Stimulated activated naive B cell treated with anti-CD40 and anti-IgM and Interleukin-4, amounts not matched to agents 10 μg/mL and 1 μg/mL and 100 μg/mL, for 72 hours (primary cell): ENCODE measurements at regions not wholly inside any gene's neighbourhood (a gene's known extent, or its start where the extent isn't known, plus 50 kb on each side); places are given as distances from the start of the nearest gene placed in this dataset.

Source experiments
- ATAC-seq, 2 donors: fragments of 150-1000 bp; cut with Tn5 transposase; replicated peaks; 2 replicates each; pipeline ENCODE4 v1.10.0; 2021; ENCODE audit warnings: moderate library complexity in 1 of 2
- DNase-seq: peaks from one replicate; pipeline ENCODE4 v3.0.0; 2021
- H3K27ac Mint-ChIP-seq: one replicate; pipeline ENCODE4 v1.8.0; 2022; ENCODE audit warnings: mild to moderate bottlenecking, mixed read lengths
- H3K27me3 Mint-ChIP-seq, 2 donors: one replicate each; pipeline ENCODE4 v1.8.0; 2022; ENCODE audit warnings: mixed read lengths in 2 of 2
- H3K36me3 Mint-ChIP-seq, 2 donors: one replicate each; pipeline ENCODE4 v1.8.0; 2022; ENCODE audit warnings: mixed read lengths in 2 of 2, mild to moderate bottlenecking in 1 of 2
- H3K4me1 Mint-ChIP-seq, 2 donors: one replicate each; pipeline ENCODE4 v1.8.0; 2022; ENCODE audit warnings: mixed read lengths in 2 of 2, mild to moderate bottlenecking in 1 of 2
- H3K4me3 Mint-ChIP-seq, 2 donors: one replicate each; pipeline ENCODE4 v1.8.0; 2022; ENCODE audit warnings: mild to moderate bottlenecking in 2 of 2, mixed read lengths in 2 of 2, moderate library complexity in 1 of 2
- H3K9me3 Mint-ChIP-seq, 2 donors: one replicate each; pipeline ENCODE4 v1.8.0; 2022; ENCODE audit warnings: mixed read lengths in 2 of 2, mild to moderate bottlenecking in 1 of 2

DNA sequence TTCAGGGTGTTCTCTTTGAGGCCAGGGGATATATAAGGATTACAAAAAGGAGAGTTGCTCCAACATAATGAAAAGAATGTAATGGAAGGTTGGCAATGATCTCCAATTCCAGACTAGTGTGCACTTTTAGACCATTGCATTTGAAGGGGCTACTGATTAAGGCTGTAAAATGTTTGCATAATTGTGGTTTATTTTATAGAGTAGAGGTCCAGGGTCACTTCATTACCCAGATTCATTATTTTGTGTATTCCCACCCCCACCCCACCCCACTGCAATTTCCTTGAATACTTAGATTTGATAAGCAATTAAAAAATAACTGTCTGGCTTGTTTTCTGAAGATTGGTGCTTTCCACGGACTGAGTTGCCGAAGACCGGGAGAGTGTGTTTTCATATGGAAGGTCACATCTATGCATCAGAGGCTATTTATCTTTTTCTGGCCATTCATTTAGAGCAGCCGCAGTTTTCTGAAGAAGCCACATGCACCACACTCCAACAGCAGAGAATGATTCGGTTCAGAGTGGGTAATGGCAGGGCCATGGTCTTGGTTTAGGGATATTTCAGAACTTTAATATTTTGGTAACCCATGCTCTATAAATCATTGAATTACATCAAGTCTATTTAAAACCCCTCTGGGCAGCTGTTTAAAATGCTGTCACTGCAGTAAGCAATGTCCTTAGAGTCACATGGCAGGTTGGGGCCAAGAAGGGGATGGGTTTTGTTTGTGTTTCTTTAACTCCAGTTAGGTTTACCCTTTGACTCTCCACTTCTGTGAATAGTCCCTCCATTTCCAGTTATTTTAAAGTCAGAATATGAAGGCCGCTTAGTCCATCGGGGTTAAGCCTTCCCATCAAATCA lies 94.6 kb downstream of the TMEM30B start:
- peaks cover 40 to 56% of the 10 kb centered on the region in 2 donors for H3K27me3 Mint-ChIP-seq
- H3K4me3 Mint-ChIP-seq = no peak overlapping the region
- H3K36me3 Mint-ChIP-seq = no peaks in the 10 kb centered on the region
- ATAC-seq = no peak
- no peak for DNase-seq
- no peak overlapping the region for H3K27ac Mint-ChIP-seq
- no peaks in the 10 kb centered on the region for H3K9me3 Mint-ChIP-seq
- peaks cover 6 to 9% of the 10 kb centered on the region in 2 donors for H3K4me1 Mint-ChIP-seq

DNA sequence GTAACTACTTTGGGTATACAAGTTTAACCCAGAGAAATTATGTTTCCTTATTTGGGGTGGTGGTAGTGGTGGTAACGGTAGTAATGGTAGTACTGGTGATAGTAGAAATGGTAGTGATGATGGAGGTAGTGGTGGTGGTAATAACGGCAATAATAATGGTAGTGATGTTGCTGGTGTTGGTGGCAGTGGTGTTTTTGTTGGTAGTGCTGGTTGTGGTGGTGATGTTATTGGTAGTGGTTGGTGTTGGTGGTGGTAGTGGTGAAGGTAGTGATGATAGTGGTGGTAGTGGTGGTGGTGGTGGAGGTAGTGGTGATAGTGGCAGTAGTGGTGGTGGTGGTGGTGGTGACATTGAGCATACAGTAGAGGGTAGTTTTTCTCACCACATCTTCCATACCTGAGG lies 95.6 kb downstream of the TMEM30B start:
- H3K36me3 Mint-ChIP-seq = no peaks in the 10 kb centered on the region
- no peak for DNase-seq
- peaks cover 41 to 45% of the 10 kb centered on the region in 2 donors for H3K27me3 Mint-ChIP-seq
- ATAC-seq = no peak
- H3K4me3 Mint-ChIP-seq = no peak overlapping the region
- no peaks in the 10 kb centered on the region for H3K9me3 Mint-ChIP-seq
- H3K27ac Mint-ChIP-seq = no peak overlapping the region
- peaks cover 6 to 9% of the 10 kb centered on the region in 2 donors for H3K4me1 Mint-ChIP-seq

DNA sequence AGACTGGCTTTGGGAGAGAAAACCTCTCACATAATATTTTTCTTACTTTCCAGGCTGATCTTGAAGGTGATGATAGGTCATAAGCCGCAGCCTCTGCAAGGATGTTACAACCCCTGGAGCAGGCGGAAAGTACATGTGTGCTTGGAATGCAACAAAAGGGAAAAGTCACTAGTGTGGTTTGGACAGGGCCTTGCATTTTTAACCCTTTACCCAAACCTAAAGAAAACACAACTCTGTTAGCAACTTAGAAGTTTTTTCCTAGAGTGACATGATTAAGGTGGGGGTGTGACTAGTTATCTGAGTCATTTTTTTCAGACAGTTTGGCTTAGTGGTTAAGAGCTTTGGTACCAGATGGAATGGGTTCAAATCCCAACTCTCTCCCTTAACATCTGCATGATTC lies 97.0 kb downstream of the TMEM30B start:
- H3K4me1 Mint-ChIP-seq = peaks cover under 1 to 3% of the 10 kb centered on the region in 2 donors
- ATAC-seq (no peak), DNase-seq (no peak)
- H3K27ac Mint-ChIP-seq = no peak overlapping the region
- H3K36me3 Mint-ChIP-seq = no peaks in the 10 kb centered on the region
- no peak overlapping the region for H3K4me3 Mint-ChIP-seq
- peaks cover 27 to 31% of the 10 kb centered on the region in 2 donors for H3K27me3 Mint-ChIP-seq
- H3K9me3 Mint-ChIP-seq = no peaks in the 10 kb centered on the region

GRCh38 chr14:61183196-61183885 lies 97.8 kb downstream of the TMEM30B start:
- Mint-ChIP-seq H3K9me3 (no peaks in the 10 kb centered on the region), H3K36me3 (no peaks in the 10 kb centered on the region), H3K27ac (no peak overlapping the region), H3K27me3 (peaks cover 33 to 36% of the 10 kb centered on the region in 2 donors), H3K4me3 (no peak overlapping the region), H3K4me1 (no peaks in the 10 kb centered on the region)
- no peak for DNase-seq
- no peak for ATAC-seq

GRCh38 chr14:61179796-61180398 lies 101.2 kb downstream of the TMEM30B start:
- no peaks in the 10 kb centered on the region for H3K36me3 Mint-ChIP-seq
- no peak for DNase-seq
- no peak overlapping the region for H3K4me3 Mint-ChIP-seq
- no peak overlapping the region for H3K27ac Mint-ChIP-seq
- no peak for ATAC-seq
- H3K27me3 Mint-ChIP-seq = peaks cover 20 to 32% of the 10 kb centered on the region in 2 donors
- no peaks in the 10 kb centered on the region for H3K9me3 Mint-ChIP-seq
- H3K4me1 Mint-ChIP-seq = no peaks in the 10 kb centered on the region

GRCh38 chr14:61179061-61179690 lies 102.0 kb downstream of the TMEM30B start:
- no peak for ATAC-seq
- H3K9me3 Mint-ChIP-seq = no peaks in the 10 kb centered on the region
- H3K36me3 Mint-ChIP-seq = no peaks in the 10 kb centered on the region
- no peaks in the 10 kb centered on the region for H3K4me1 Mint-ChIP-seq
- peaks cover 20 to 26% of the 10 kb centered on the region in 2 donors for H3K27me3 Mint-ChIP-seq
- H3K27ac Mint-ChIP-seq = no peak overlapping the region
- no peak for DNase-seq
- no peak overlapping the region for H3K4me3 Mint-ChIP-seq

GRCh38 chr14:61178226-61179060 lies 102.7 kb downstream of the TMEM30B start:
- Mint-ChIP-seq H3K27ac (no peak overlapping the region), H3K27me3 (peaks cover 19 to 23% of the 10 kb centered on the region in 2 donors)
- ATAC-seq = no peak

GRCh38 chr14:61177279-61178225 lies 103.6 kb downstream of the TMEM30B start:
- ATAC-seq = no peak
- peaks cover 14 to 19% of the 10 kb centered on the region in 2 donors for H3K27me3 Mint-ChIP-seq
- DNase-seq = no peak
- H3K4me1 Mint-ChIP-seq = no peaks in the 10 kb centered on the region
- H3K9me3 Mint-ChIP-seq = peaks cover 4 to 8% of the 10 kb centered on the region in 2 donors
- no peak overlapping the region for H3K27ac Mint-ChIP-seq
- H3K36me3 Mint-ChIP-seq = no peaks in the 10 kb centered on the region
- no peak overlapping the region for H3K4me3 Mint-ChIP-seq

More at GRCh38 chr14:61178226-61179060, 102.7 kb downstream of the TMEM30B start:
- H3K4me3 Mint-ChIP-seq = no peak overlapping the region
- H3K4me1 Mint-ChIP-seq = no peaks in the 10 kb centered on the region
- no peaks in the 10 kb centered on the region for H3K36me3 Mint-ChIP-seq
- no peak for DNase-seq
- H3K9me3 Mint-ChIP-seq = no peaks in the 10 kb centered on the region

DNA sequence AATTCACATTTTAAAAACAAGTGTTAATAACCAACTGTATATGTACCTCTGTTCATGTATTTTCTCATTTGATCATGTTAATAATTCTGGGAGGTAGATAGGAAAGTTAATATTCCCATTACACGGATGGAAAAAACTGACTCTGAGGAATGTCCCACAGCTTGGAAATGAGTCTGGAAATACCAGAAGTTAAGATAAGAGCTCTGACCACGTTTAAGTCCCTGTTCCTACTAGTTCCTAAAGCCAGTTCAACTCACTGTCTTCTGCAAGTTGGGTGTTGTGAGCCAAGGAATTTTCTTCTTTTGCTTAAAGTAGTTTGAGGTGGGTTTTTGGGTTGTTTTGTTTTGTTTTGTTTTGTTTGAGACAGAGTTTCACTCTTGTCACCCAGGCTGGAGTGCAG lies 104.5 kb downstream of the TMEM30B start:
- no peak for DNase-seq
- Mint-ChIP-seq H3K27me3 (peaks cover 14 to 19% of the 10 kb centered on the region in 2 donors), H3K27ac (no peak overlapping the region), H3K4me1 (no peaks in the 10 kb centered on the region), H3K4me3 (no peak overlapping the region), H3K36me3 (no peaks in the 10 kb centered on the region), H3K9me3 (peaks cover 5 to 8% of the 10 kb centered on the region in 2 donors)
- ATAC-seq = no peak

DNA sequence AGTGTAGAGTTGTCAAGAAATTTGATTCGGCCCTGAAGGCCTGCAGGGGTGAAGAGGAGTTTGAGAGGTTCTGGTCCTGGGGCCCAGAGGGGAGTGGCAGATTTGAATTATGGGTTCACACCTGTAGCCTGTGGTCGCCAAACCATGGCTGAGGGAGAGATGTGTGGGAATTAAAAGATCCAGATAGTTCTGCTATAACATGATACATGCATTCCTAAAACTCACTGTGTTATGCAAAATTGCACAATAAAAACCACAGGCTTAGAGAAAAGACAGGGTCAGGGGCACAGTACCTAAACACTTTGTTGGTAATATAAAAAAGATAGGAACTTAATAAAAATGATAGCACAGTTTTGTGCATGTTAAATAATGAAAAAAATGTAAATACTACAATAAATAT lies 106.2 kb downstream of the TMEM30B start:
- Mint-ChIP-seq H3K4me3 (no peak overlapping the region), H3K27me3 (peaks cover 16 to 17% of the 10 kb centered on the region in 2 donors)
- no peak for ATAC-seq

GRCh38 chr14:61174441-61174891 lies 106.7 kb downstream of the TMEM30B start:
- Mint-ChIP-seq H3K9me3 (peaks cover 5 to 8% of the 10 kb centered on the region in 2 donors), H3K27me3 (peaks cover 18 to 20% of the 10 kb centered on the region in 2 donors), H3K4me1 (no peaks in the 10 kb centered on the region), H3K4me3 (no peak overlapping the region), H3K36me3 (no peaks in the 10 kb centered on the region), H3K27ac (no peak overlapping the region)
- DNase-seq = no peak
- ATAC-seq = no peak

More for the DNA sequence above, 106.2 kb downstream of the TMEM30B start:
- Mint-ChIP-seq H3K9me3 (peaks cover 5 to 8% of the 10 kb centered on the region in 2 donors), H3K36me3 (no peaks in the 10 kb centered on the region), H3K27ac (no peak overlapping the region), H3K4me1 (no peaks in the 10 kb centered on the region)
- DNase-seq = no peak

- no peak for ATAC-seq
- peaks cover 4 to 12% of the 10 kb centered on the region in 2 donors for H3K27me3 Mint-ChIP-seq
- H3K9me3 Mint-ChIP-seq = peaks cover 5 to 8% of the 10 kb centered on the region in 2 donors
These were observed 109.4 kb downstream of the TMEM30B start for GRCh38 chr14:61171727-61172126.

More at GRCh38 chr14:61171727-61172126, 109.4 kb downstream of the TMEM30B start:
- Mint-ChIP-seq H3K36me3 (no peaks in the 10 kb centered on the region), H3K4me1 (no peaks in the 10 kb centered on the region), H3K4me3 (no peak overlapping the region), H3K27ac (no peak overlapping the region)
- DNase-seq = no peak
